GM12878 (cell line): ENCODE measurements at regions not wholly inside any gene's neighbourhood (a gene's known extent, or its start where the extent isn't known, plus 50 kb on each side); places are given as distances from the start of the nearest gene placed in this dataset.

Experiments
- ATAC-seq: fragments of 200-7000 bp; cut with Tn5 transposase; 3 replicates; pipeline ENCODE4 v1.9.1; 2020; ENCODE audit warnings: mild to moderate bottlenecking, moderate library complexity
- BruUV-seq: library from RNA; stranded (reverse); fragments of 400-500 nt; replicated peaks from 2 replicates; lab custom pipeline; 2021; lab: Mats Ljungman, UMichigan
- CTCF ChIA-PET: fragments of 300-600 bp; sonication (Branson Sonifier 250); formaldehyde crosslinking; extraction: SDS; loops from one replicate; lab custom pipeline; 2021; ENCODE audit warnings: inconsistent platforms; lab: Yijun Ruan, JAX
- POLR2A ChIA-PET: fragments of 350-600 bp; formaldehyde crosslinking; extraction: SDS; loops from one replicate; lab custom pipeline; 2021; ENCODE audit warnings: inconsistent platforms; lab: Charles Lee
- RAD21 ChIA-PET: fragments of 300-600 bp; sonication (Branson Sonifier 250); formaldehyde crosslinking; loops from one replicate; lab custom pipeline; 2023; ENCODE audit warnings: antibody characterized with exemption; ENCODE audit not compliant: unreplicated experiment; lab: Charles Lee
- SMC1A ChIA-PET: fragments of 300-600 bp; sonication (Branson Sonifier 250); formaldehyde crosslinking; loops from one replicate; lab custom pipeline; 2023; ENCODE audit not compliant: unreplicated experiment, uncharacterized antibody; lab: Charles Lee
- DNase-seq: peaks from one replicate; pipeline ENCODE4 v3.0.0-alpha.2; 2011; ENCODE audit warnings: low read depth, low spot score
- FAIRE-seq: peaks from 3 replicates; lab custom pipeline; 2011; peaks lifted over from hg19 to GRCh38; lab: Jason Lieb, UNC
- H2AFZ ChIP-seq: 2 replicates; pipeline ENCODE4 v1.6.0; 2011; ENCODE audit warnings: low read depth, low read length, control low read depth; ENCODE audit not compliant: control insufficient read depth
- H3K27ac ChIP-seq: 2 replicates; pipeline ENCODE4 v1.5.1; 2011; ENCODE audit warnings: control low read depth; ENCODE audit not compliant: control insufficient read depth, insufficient read depth
- H3K27me3 ChIP-seq, 2 experiments: replicated peaks in 1 of 2; 2 replicates each; pipeline versions ENCODE4 v1.6.0 to v1.6.1; 2011; ENCODE audit warnings: low read length in 1 of 2; ENCODE audit not compliant: control insufficient read depth in 2 of 2, insufficient read depth in 2 of 2
- H3K36me3 ChIP-seq, 2 experiments: 2 replicates each; pipeline ENCODE4 v1.5.1; 2011; ENCODE audit warnings: low read length in 1 of 2; ENCODE audit not compliant: control insufficient read depth in 2 of 2, insufficient read depth in 2 of 2
- H3K4me1 ChIP-seq: 2 replicates; pipeline ENCODE4 v1.6.1; 2011; ENCODE audit warnings: mild to moderate bottlenecking, low read length, moderate library complexity, mixed read lengths; ENCODE audit not compliant: control insufficient read depth, insufficient read depth
- H3K4me2 ChIP-seq: 2 replicates; pipeline ENCODE4 v1.6.0; 2011; ENCODE audit warnings: control low read depth; ENCODE audit not compliant: control insufficient read depth, insufficient read depth
- H3K4me3 ChIP-seq: fragments of 200-600 bp; sonication (generic); 2 replicates; pipeline ENCODE4 v1.5.1; 2016
- H3K79me2 ChIP-seq: 2 replicates; pipeline ENCODE4 v1.6.0; 2011; ENCODE audit warnings: low read length; ENCODE audit not compliant: control insufficient read depth, insufficient read depth
- H3K9ac ChIP-seq: 2 replicates; pipeline ENCODE4 v1.8.0; 2011; ENCODE audit warnings: low read length, control low read depth, mixed read lengths; ENCODE audit not compliant: control insufficient read depth, insufficient read depth
- H3K9me3 ChIP-seq: replicated peaks from 3 replicates; pipeline ENCODE4 v1.5.1; 2011; ENCODE audit warnings: mild to moderate bottlenecking, low read length; ENCODE audit not compliant: control insufficient read depth, insufficient read depth
- H4K20me1 ChIP-seq: 2 replicates; pipeline ENCODE4 v1.6.0; 2011; ENCODE audit not compliant: control insufficient read depth, insufficient read depth
- KAT2A ChIP-seq: conservative IDR thresholded peaks from 2 replicates; pipeline ENCODE4 v1.6.1; 2011; ENCODE audit warnings: low read depth, low read length; ENCODE audit not compliant: control insufficient read depth
- MLLT1 ChIP-seq: fragments of 450-650 bp; IDR thresholded peaks from 2 replicates; pipeline ENCODE4 v1.6.1; 2016; ENCODE audit warnings: mild to moderate bottlenecking
- NKRF ChIP-seq: fragments of 450-650 bp; conservative IDR thresholded peaks from 2 replicates; pipeline ENCODE4 v1.6.1; 2017; ENCODE audit warnings: mild to moderate bottlenecking, moderate library complexity
- RUNX3 ChIP-seq: IDR thresholded peaks from 2 replicates; pipeline ENCODE4 v1.6.1; 2012; ENCODE audit warnings: low read length, inconsistent platforms
- SMC3 ChIP-seq: IDR thresholded peaks from 2 replicates; pipeline ENCODE4 v1.6.1; 2011; ENCODE audit warnings: low read length, improper control_type of control experiment, borderline replicate concordance
- STAT1 ChIP-seq: fragments of 450-650 bp; conservative IDR thresholded peaks from 2 replicates; pipeline ENCODE4 v1.6.1; 2014; ENCODE audit warnings: antibody characterized with exemption, mild to moderate bottlenecking
- WRNIP1 ChIP-seq: IDR thresholded peaks from 2 replicates; pipeline ENCODE4 v1.6.1; 2011; ENCODE audit warnings: low read depth, low read length, improper control_type of control experiment, borderline replicate concordance
- ZBTB40 ChIP-seq: fragments of 450-650 bp; IDR thresholded peaks from 2 replicates; pipeline ENCODE4 v1.6.1; 2016; ENCODE audit warnings: mild to moderate bottlenecking, moderate library complexity, borderline replicate concordance
- ZNF217 ChIP-seq: fragments of 450-650 bp; IDR thresholded peaks from 2 replicates; pipeline ENCODE4 v1.6.1; 2017; ENCODE audit warnings: antibody characterized with exemption, mild to moderate bottlenecking
- WGBS: methylation state at CpG from one replicate; pipeline ENCODE4 v1.1.6; 2016; ENCODE audit warnings: low lambda C conversion rate; ENCODE audit not compliant: insufficient replicate concordance, insufficient coverage; ENCODE audit errors: missing lambda C conversion rate; 5-methylcytosine and 5-hydroxymethylcytosine counted together
- in situ Hi-C: fragments of 300-500 bp; cut with MboI; formaldehyde crosslinking; loops from 9 replicates; pipeline ENCODE4 v1.14.3; 2018; ENCODE audit warnings: mixed read lengths
- intact Hi-C: fragments of 100-400 bp; cut with micrococcal nuclease; formaldehyde crosslinking; loops from one replicate; pipeline ENCODE4 v1.14.2; 2022; ENCODE audit not compliant: unreplicated experiment
- TF ChIP-seq, protein P1 (sequence below): IDR thresholded peaks from 2 replicates; pipeline ENCODE4 v1.6.1; 2011; ENCODE audit warnings: low read depth, mild to moderate bottlenecking, low read length, moderate library complexity, borderline replicate concordance; ENCODE audit errors: extremely low read depth

GRCh38 chr6:144742779-144743178, 457.6 kb downstream of the UTRN start (continued):
- TF ChIP-seq SMC3 = no peak
- TF ChIP-seq, all 136 proteins: peak for 0

DNA sequence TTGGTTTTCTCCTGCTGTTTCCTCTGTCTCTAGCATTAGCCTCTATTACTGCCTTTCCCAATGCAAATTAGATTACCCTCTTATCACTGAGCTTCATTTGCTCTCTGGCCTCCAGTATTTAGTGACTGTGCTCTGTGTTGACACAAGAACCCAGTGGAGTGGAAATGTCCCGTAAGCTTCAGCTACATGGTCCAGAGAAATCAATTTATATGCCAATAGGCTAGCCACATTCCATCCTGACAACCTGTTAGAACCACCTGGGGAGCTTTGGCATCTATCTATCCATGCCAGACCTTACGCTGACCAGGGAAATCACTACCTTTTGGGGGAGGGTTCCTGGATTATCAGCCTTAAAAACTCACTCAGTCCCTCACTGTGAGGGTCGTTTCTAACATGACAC, 459.6 kb downstream of the UTRN start:
- POLR2A ChIA-PET = no interaction called here
- 60% methylated on average over 3 of the region's 3 CpGs for WGBS
- Histone ChIP-seq H3K4me2 (no peak overlapping the region), H3K79me2 (no peaks in the 10 kb centered on the region)
- no peak for DNase-seq
- no peak for TF ChIP-seq WRNIP1
- TF ChIP-seq, protein P1, sequence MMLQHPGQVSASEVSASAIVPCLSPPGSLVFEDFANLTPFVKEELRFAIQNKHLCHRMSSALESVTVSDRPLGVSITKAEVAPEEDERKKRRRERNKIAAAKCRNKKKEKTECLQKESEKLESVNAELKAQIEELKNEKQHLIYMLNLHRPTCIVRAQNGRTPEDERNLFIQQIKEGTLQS = no peak
- no peak for TF ChIP-seq NKRF
- no peak for TF ChIP-seq RUNX3
- TF ChIP-seq MLLT1 = no peak
- no peak for TF ChIP-seq STAT1
- no peak for TF ChIP-seq KAT2A
- no peak for TF ChIP-seq ZNF217
- TF ChIP-seq ZBTB40 = no peak
- TF ChIP-seq, all 136 proteins: peak for 0
- H2AFZ ChIP-seq = no peak overlapping the region
- H4K20me1 ChIP-seq = no peaks in the 10 kb centered on the region
- FAIRE-seq (no peak), ATAC-seq (no peak)
- H3K36me3 ChIP-seq = no peaks in the 10 kb centered on the region
- in situ Hi-C loops (no loop called here), intact Hi-C loops (no loop called here)
- no peak overlapping the region for H3K9ac ChIP-seq
- CTCF ChIA-PET = no interaction called here
- no peaks in the 10 kb centered on the region for H3K4me1 ChIP-seq
- H3K9me3 ChIP-seq = no peaks in the 10 kb centered on the region
- SMC1A ChIA-PET = interaction anchor here (1.0 kb wide), 1 partner anchor 29 kb away, joined by 4 read pairs; no protein-coding TSS in a partner anchor
- BruUV-seq = no TSS peak
- RAD21 ChIA-PET = no interaction called here
- H3K27ac ChIP-seq = no peak overlapping the region
- no peak overlapping the region for H3K4me3 ChIP-seq
- no peaks in the 10 kb centered on the region for H3K27me3 ChIP-seq
